HEK293 (cell line): ENCODE measurements at regions not wholly inside any gene's neighbourhood (a gene's known extent, or its start where the extent isn't known, plus 50 kb on each side); places are given as distances from the start of the nearest gene placed in this dataset.

Experiments
- CTCF ChIA-PET: fragments of 350-600 bp; formaldehyde crosslinking; extraction: SDS; loops from one replicate; lab custom pipeline; 2021; ENCODE audit warnings: antibody characterized with exemption; lab: Yijun Ruan, JAX
- POLR2A ChIA-PET: fragments of 300-600 bp; formaldehyde crosslinking; extraction: SDS; loops from one replicate; lab custom pipeline; 2020; ENCODE audit warnings: antibody characterized with exemption, inconsistent platforms; lab: Yijun Ruan, JAX
- H3K27ac ChIP-seq: fragments of 200-500 bp; sonication (Bioruptor generic); 2 replicates; pipeline ENCODE4 v1.5.1; 2014; ENCODE audit warnings: low read depth, low read length, control low read depth, inconsistent platforms; ENCODE audit errors: extremely low read depth
- H3K36me3 ChIP-seq, 2 experiments: fragments of 200-500 bp in 1 of 2; sonication (Bioruptor generic) in 1 of 2; 1 replicate in 1 of 2; 2 replicates in 1 of 2; pipeline ENCODE4 v1.5.1; 2014 to 2017; ENCODE audit warnings: inconsistent platforms in 2 of 2, low read length in 2 of 2; ENCODE audit not compliant: control insufficient read depth in 2 of 2, insufficient read depth in 1 of 2
- H3K4me1 ChIP-seq: fragments of 200-500 bp; sonication (Bioruptor generic); 2 replicates; pipeline ENCODE4 v1.5.1; 2014; ENCODE audit warnings: mild to moderate bottlenecking, low read length, inconsistent platforms; ENCODE audit not compliant: control insufficient read depth, insufficient read depth
- H3K4me3 ChIP-seq: 2 replicates; pipeline ENCODE4 v1.5.1; 2011; ENCODE audit warnings: low read depth, mild to moderate bottlenecking, control low read depth, low read length, moderate library complexity
- H3K9me3 ChIP-seq: fragments of 200-500 bp; sonication (Bioruptor generic); 2 replicates; pipeline ENCODE4 v1.5.1; 2014; ENCODE audit warnings: low read depth, low read length, inconsistent platforms; ENCODE audit not compliant: control insufficient read depth, insufficient read depth
- RBAK ChIP-seq: fragments of 450-650 bp; formaldehyde crosslinking; IDR thresholded peaks from 2 replicates; pipeline ENCODE4 v1.5.1; 2016; ENCODE audit warnings: missing biosample characterization, missing genetic modification characterization
- ZBTB17 ChIP-seq: fragments of 450-650 bp; formaldehyde crosslinking; IDR thresholded peaks from 2 replicates; pipeline ENCODE4 v1.5.1; 2016; ENCODE audit warnings: missing biosample characterization, missing genetic modification characterization
- ZBTB8A ChIP-seq: fragments of 450-650 bp; formaldehyde crosslinking; IDR thresholded peaks from 2 replicates; pipeline ENCODE4 v1.5.1; 2016; ENCODE audit warnings: missing biosample characterization, missing genetic modification characterization
- ZFP3 ChIP-seq: fragments of 450-650 bp; formaldehyde crosslinking; IDR thresholded peaks from 2 replicates; pipeline ENCODE4 v1.5.1; 2016; ENCODE audit warnings: low read depth, missing biosample characterization, missing genetic modification characterization
- ZFP41 ChIP-seq: fragments of 450-650 bp; formaldehyde crosslinking; IDR thresholded peaks from 2 replicates; pipeline ENCODE4 v1.5.1; 2016; ENCODE audit warnings: missing biosample characterization, missing genetic modification characterization, borderline replicate concordance
- ZIC2 ChIP-seq: fragments of 450-650 bp; formaldehyde crosslinking; IDR thresholded peaks from 2 replicates; pipeline ENCODE4 v1.5.1; 2016; ENCODE audit warnings: missing biosample characterization, missing genetic modification characterization
- ZNF174 ChIP-seq: fragments of 450-650 bp; formaldehyde crosslinking; IDR thresholded peaks from 2 replicates; pipeline ENCODE4 v1.5.0; 2017; ENCODE audit warnings: missing biosample characterization, mild to moderate bottlenecking, missing genetic modification characterization
- ZNF248 ChIP-seq: fragments of 450-650 bp; formaldehyde crosslinking; IDR thresholded peaks from 2 replicates; pipeline ENCODE4 v1.5.1; 2017; ENCODE audit warnings: missing biosample characterization, missing genetic modification characterization
- ZNF292 ChIP-seq: fragments of 450-650 bp; formaldehyde crosslinking; IDR thresholded peaks from 2 replicates; pipeline ENCODE4 v1.5.1; 2016; ENCODE audit warnings: low read depth, missing biosample characterization, missing genetic modification characterization, borderline replicate concordance
- ZNF350 ChIP-seq: fragments of 450-650 bp; formaldehyde crosslinking; IDR thresholded peaks from 2 replicates; pipeline ENCODE4 v1.5.0; 2017; ENCODE audit warnings: missing biosample characterization, mild to moderate bottlenecking, missing genetic modification characterization
- ZNF433 ChIP-seq: fragments of 450-650 bp; formaldehyde crosslinking; IDR thresholded peaks from 2 replicates; pipeline ENCODE4 v1.5.1; 2016; ENCODE audit warnings: missing biosample characterization, missing genetic modification characterization, low read depth
- ZNF621 ChIP-seq: fragments of 450-650 bp; formaldehyde crosslinking; IDR thresholded peaks from 2 replicates; pipeline ENCODE4 v1.5.1; 2017; ENCODE audit warnings: missing biosample characterization, missing genetic modification characterization
- ZNF654 ChIP-seq: fragments of 450-650 bp; formaldehyde crosslinking; IDR thresholded peaks from 2 replicates; pipeline ENCODE4 v1.5.1; 2016; ENCODE audit warnings: low read depth, missing biosample characterization, missing genetic modification characterization
- ZNF664 ChIP-seq: fragments of 450-650 bp; formaldehyde crosslinking; IDR thresholded peaks from 2 replicates; pipeline ENCODE4 v1.5.1; 2016; ENCODE audit warnings: missing biosample characterization, missing genetic modification characterization
- ZNF791 ChIP-seq: fragments of 450-650 bp; formaldehyde crosslinking; IDR thresholded peaks from 2 replicates; pipeline ENCODE4 v1.5.1; 2016; ENCODE audit warnings: missing biosample characterization, missing genetic modification characterization
- ZXDB ChIP-seq: fragments of 450-650 bp; formaldehyde crosslinking; IDR thresholded peaks from 2 replicates; pipeline ENCODE4 v1.5.1; 2016; ENCODE audit warnings: missing biosample characterization, missing genetic modification characterization
- TF ChIP-seq, protein P1 (sequence below): fragments of 450-650 bp; formaldehyde crosslinking; IDR thresholded peaks from 2 replicates; pipeline ENCODE4 v1.5.1; 2017; ENCODE audit warnings: missing biosample characterization, missing genetic modification characterization
- TF ChIP-seq, protein P2 (sequence below): fragments of 450-650 bp; formaldehyde crosslinking; IDR thresholded peaks from 2 replicates; pipeline ENCODE4 v1.5.1; 2016; ENCODE audit warnings: missing biosample characterization, missing genetic modification characterization
- TF ChIP-seq, protein P3 (sequence below): fragments of 450-650 bp; IDR thresholded peaks from 2 replicates; pipeline ENCODE4 v1.5.1; 2018; ENCODE audit warnings: missing biosample characterization, mild to moderate bottlenecking, missing genetic modification characterization
- TF ChIP-seq, protein P4 (sequence below): fragments of 450-650 bp; formaldehyde crosslinking; IDR thresholded peaks from 2 replicates; pipeline ENCODE4 v1.5.1; 2016; ENCODE audit warnings: missing biosample characterization, missing genetic modification characterization, borderline replicate concordance
- TF ChIP-seq, protein P5 (sequence below): fragments of 450-650 bp; formaldehyde crosslinking; IDR thresholded peaks from 2 replicates; pipeline ENCODE4 v1.5.1; 2016; ENCODE audit warnings: missing biosample characterization, missing genetic modification characterization

DNA sequence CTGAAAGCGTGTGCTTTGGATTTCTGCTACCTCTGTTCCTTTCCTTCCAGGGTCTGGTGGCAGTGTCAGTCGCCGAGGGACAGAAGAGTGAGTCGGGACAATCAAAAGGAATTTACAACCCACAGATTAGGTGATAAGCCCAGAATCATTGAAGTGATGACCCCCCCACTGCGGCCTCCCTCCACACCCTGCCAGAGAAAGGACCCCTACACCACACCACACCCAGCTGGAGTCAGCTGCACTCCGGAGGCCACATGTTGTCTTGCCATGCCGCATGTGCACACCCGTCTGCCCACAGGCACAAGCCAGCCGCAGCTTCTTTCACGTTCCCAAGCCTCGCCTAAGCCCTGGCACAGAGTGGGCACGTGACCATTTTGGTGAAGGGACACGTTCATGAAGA, 366.8 kb upstream of the SALL3 start (continued):
- TF ChIP-seq, protein P1, sequence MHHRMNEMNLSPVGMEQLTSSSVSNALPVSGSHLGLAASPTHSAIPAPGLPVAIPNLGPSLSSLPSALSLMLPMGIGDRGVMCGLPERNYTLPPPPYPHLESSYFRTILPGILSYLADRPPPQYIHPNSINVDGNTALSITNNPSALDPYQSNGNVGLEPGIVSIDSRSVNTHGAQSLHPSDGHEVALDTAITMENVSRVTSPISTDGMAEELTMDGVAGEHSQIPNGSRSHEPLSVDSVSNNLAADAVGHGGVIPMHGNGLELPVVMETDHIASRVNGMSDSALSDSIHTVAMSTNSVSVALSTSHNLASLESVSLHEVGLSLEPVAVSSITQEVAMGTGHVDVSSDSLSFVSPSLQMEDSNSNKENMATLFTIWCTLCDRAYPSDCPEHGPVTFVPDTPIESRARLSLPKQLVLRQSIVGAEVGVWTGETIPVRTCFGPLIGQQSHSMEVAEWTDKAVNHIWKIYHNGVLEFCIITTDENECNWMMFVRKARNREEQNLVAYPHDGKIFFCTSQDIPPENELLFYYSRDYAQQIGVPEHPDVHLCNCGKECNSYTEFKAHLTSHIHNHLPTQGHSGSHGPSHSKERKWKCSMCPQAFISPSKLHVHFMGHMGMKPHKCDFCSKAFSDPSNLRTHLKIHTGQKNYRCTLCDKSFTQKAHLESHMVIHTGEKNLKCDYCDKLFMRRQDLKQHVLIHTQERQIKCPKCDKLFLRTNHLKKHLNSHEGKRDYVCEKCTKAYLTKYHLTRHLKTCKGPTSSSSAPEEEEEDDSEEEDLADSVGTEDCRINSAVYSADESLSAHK (tag by site-specific recombination) = no peak
- TF ChIP-seq ZNF791 (tag by site-specific recombination) = no peak

DNA sequence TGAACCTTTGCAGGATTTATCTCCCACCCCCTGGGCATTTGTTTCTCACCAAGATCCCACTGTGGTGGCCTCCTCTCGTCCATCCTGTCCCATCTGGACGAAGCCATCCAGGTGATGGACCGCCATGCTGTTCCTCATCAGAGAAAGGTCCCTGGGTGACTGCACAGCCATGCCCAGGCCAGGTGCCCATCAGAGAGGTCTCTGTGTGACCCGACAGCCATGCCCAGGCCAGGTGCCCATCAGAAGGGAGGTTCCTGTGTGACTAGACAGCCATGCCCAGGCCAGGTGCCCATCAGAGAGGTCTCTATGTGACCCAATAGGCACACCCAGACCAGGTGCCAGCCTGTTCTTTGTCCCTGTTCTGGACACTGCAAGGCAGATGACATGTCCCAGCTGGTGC, 360.9 kb upstream of the SALL3 start:
- Histone ChIP-seq H3K9me3 (0 out of 2 replicates have a peak, but pooled peaks cover 3% of the 10 kb centered on the region), H3K4me3 (no peak overlapping the region), H3K27ac (no peak overlapping the region), H3K36me3 (no peaks in the 10 kb centered on the region), H3K4me1 (no peaks in the 10 kb centered on the region)
- TF ChIP-seq, protein P2, sequence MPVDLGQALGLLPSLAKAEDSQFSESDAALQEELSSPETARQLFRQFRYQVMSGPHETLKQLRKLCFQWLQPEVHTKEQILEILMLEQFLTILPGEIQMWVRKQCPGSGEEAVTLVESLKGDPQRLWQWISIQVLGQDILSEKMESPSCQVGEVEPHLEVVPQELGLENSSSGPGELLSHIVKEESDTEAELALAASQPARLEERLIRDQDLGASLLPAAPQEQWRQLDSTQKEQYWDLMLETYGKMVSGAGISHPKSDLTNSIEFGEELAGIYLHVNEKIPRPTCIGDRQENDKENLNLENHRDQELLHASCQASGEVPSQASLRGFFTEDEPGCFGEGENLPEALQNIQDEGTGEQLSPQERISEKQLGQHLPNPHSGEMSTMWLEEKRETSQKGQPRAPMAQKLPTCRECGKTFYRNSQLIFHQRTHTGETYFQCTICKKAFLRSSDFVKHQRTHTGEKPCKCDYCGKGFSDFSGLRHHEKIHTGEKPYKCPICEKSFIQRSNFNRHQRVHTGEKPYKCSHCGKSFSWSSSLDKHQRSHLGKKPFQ (tag by site-specific recombination) = no peak
- no peak for TF ChIP-seq ZNF654 (tag by site-specific recombination)
- TF ChIP-seq, protein P3, sequence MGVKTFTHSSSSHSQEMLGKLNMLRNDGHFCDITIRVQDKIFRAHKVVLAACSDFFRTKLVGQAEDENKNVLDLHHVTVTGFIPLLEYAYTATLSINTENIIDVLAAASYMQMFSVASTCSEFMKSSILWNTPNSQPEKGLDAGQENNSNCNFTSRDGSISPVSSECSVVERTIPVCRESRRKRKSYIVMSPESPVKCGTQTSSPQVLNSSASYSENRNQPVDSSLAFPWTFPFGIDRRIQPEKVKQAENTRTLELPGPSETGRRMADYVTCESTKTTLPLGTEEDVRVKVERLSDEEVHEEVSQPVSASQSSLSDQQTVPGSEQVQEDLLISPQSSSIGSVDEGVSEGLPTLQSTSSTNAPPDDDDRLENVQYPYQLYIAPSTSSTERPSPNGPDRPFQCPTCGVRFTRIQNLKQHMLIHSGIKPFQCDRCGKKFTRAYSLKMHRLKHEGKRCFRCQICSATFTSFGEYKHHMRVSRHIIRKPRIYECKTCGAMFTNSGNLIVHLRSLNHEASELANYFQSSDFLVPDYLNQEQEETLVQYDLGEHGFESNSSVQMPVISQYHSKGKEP = no peak
- TF ChIP-seq ZFP3 (tag by site-specific recombination) = no peak
- TF ChIP-seq ZNF248 (tag by site-specific recombination) = no peak
- ChIA-PET CTCF (no interaction called here), POLR2A (no interaction called here)

DNA sequence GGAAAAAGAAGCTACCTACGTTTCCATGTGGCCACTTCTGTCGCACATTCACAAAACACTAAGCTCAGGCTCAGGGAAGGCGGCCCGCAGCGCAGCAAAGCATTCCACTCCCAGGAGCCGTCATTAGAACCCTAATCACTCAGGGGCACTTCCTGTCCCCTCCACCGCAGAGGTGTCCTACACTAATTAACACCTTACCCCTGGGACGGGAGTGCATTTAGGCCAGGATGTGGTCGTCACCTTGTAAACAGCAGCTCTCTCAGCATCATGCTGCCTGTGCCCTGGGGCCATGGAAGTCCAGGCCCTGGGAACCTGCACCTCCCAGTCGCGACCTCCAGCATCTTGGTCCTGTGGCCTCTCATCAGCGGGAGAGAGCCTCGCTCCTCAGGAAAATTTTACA, 359.8 kb upstream of the SALL3 start:
- Histone ChIP-seq H3K4me3 (no peak overlapping the region), H3K9me3 (0 out of 2 replicates have a peak, but pooled peaks cover 3% of the 10 kb centered on the region), H3K36me3 (no peaks in the 10 kb centered on the region), H3K4me1 (no peaks in the 10 kb centered on the region; the same call in 1 of the 2 replicates), H3K27ac (no peak overlapping the region)
- POLR2A ChIA-PET = no interaction called here
- CTCF ChIA-PET = no interaction called here
- TF ChIP-seq ZIC2 (no peak), ZNF174 (tag by site-specific recombination) (no peak), ZNF350 (tag by site-specific recombination) (no peak), ZXDB (tag by site-specific recombination) (no peak), ZBTB8A (tag by site-specific recombination) (no peak), ZNF433 (no peak)

DNA sequence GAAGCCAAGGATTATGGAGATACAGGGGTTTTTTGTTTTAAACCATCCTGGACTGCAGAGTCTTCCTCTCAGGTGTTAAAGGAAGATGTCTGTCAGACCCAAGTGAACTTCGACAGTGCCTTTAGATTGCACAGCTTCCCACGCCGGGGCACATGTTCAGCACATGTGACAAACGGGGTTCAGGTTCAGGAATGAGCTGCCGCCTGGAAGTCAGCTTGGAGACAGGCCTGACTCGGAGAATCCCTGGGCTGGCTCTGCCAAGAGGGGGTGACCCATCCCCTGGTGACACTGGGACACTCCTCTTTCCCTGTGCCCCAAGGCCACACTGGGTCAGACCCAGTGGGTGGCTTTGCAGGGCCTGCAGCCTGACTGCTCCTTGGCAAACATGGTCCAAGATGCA, 359.3 kb upstream of the SALL3 start:
- Histone ChIP-seq H3K36me3 (no peaks in the 10 kb centered on the region), H3K9me3 (0 out of 2 replicates have a peak, but pooled peaks cover 3% of the 10 kb centered on the region), H3K27ac (no peak overlapping the region), H3K4me1 (no peaks in the 10 kb centered on the region; the same call in 1 of the 2 replicates), H3K4me3 (no peak overlapping the region)
- ChIA-PET POLR2A (no interaction called here), CTCF (interaction anchor here (0.6 kb wide), 1 partner anchor 253 kb away, joined by 3 read pairs; no protein-coding TSS in a partner anchor)
- TF ChIP-seq ZNF292 (no peak), ZNF621 (tag by site-specific recombination) (no peak), ZNF664 (tag by site-specific recombination) (no peak), RBAK (tag by site-specific recombination) (no peak), ZFP41 (no peak), ZBTB17 (no peak)
- TF ChIP-seq, protein P4, sequence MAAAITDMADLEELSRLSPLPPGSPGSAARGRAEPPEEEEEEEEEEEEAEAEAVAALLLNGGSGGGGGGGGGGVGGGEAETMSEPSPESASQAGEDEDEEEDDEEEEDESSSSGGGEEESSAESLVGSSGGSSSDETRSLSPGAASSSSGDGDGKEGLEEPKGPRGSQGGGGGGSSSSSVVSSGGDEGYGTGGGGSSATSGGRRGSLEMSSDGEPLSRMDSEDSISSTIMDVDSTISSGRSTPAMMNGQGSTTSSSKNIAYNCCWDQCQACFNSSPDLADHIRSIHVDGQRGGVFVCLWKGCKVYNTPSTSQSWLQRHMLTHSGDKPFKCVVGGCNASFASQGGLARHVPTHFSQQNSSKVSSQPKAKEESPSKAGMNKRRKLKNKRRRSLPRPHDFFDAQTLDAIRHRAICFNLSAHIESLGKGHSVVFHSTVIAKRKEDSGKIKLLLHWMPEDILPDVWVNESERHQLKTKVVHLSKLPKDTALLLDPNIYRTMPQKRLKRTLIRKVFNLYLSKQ (tag by site-specific recombination) = no peak
- TF ChIP-seq, protein P2 (tag by site-specific recombination) = no peak
- TF ChIP-seq, protein P5, sequence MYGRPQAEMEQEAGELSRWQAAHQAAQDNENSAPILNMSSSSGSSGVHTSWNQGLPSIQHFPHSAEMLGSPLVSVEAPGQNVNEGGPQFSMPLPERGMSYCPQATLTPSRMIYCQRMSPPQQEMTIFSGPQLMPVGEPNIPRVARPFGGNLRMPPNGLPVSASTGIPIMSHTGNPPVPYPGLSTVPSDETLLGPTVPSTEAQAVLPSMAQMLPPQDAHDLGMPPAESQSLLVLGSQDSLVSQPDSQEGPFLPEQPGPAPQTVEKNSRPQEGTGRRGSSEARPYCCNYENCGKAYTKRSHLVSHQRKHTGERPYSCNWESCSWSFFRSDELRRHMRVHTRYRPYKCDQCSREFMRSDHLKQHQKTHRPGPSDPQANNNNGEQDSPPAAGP (tag by site-specific recombination) = no peak
